OCI-LY1 (cell line): ENCODE measurements at regions not wholly inside any gene's neighbourhood (a gene's known extent, or its start where the extent isn't known, plus 50 kb on each side); places are given as distances from the start of the nearest gene placed in this dataset.

Experiments
- H2AFZ ChIP-seq: fragments of 200-600 bp; sonication (generic), shearing (Covaris generic); 2 replicates; pipeline ENCODE4 v1.6.0; 2014; ENCODE audit warnings: antibody characterized with exemption, mild to moderate bottlenecking, low read length
- H3F3A ChIP-seq: fragments of 200-600 bp; sonication (generic), shearing (Covaris generic); 2 replicates; pipeline ENCODE4 v1.6.0; 2014; ENCODE audit warnings: mild to moderate bottlenecking, antibody characterized with exemption, low read length, moderate library complexity; ENCODE audit not compliant: insufficient read depth
- H3K27ac ChIP-seq: fragments of 200-600 bp; sonication (generic); 2 replicates; pipeline ENCODE4 v1.5.1; 2014; ENCODE audit warnings: low read length, mixed run types, mild to moderate bottlenecking, low read depth; ENCODE audit not compliant: poor library complexity, severe bottlenecking
- H3K27me3 ChIP-seq: fragments of 200-600 bp; sonication (generic); 2 replicates; pipeline ENCODE4 v1.6.0; 2014; ENCODE audit warnings: antibody characterized with exemption, mild to moderate bottlenecking, low read length, moderate library complexity; ENCODE audit not compliant: insufficient read depth
- H3K36me3 ChIP-seq: fragments of 200-600 bp; sonication (generic); 2 replicates; pipeline ENCODE4 v1.6.1; 2014; ENCODE audit warnings: mild to moderate bottlenecking, antibody characterized with exemption, low read length, moderate library complexity, mixed read lengths; ENCODE audit not compliant: insufficient read depth
- H3K4me1 ChIP-seq: fragments of 200-600 bp; sonication (generic); 2 replicates; pipeline ENCODE4 v1.5.1; 2014; ENCODE audit warnings: mild to moderate bottlenecking, low read length, moderate library complexity; ENCODE audit not compliant: insufficient read depth, severe bottlenecking
- H3K4me2 ChIP-seq: fragments of 200-600 bp; sonication (generic), shearing (Covaris generic); 2 replicates; pipeline ENCODE4 v1.6.1; 2014; ENCODE audit warnings: low read length
- H3K4me3 ChIP-seq: fragments of 200-600 bp; sonication (generic); 2 replicates; pipeline ENCODE4 v1.5.1; 2014; ENCODE audit warnings: low read length, low read depth, mild to moderate bottlenecking, mixed read lengths; ENCODE audit not compliant: poor library complexity, severe bottlenecking
- H3K79me2 ChIP-seq: fragments of 200-600 bp; shearing (Covaris generic); 2 replicates; pipeline ENCODE4 v1.6.1; 2016; ENCODE audit warnings: mixed run types, low read length, mixed read lengths; ENCODE audit not compliant: insufficient read depth
- H3K9ac ChIP-seq: fragments of 200-600 bp; sonication (generic), shearing (Covaris generic); 2 replicates; pipeline ENCODE4 v1.6.1; 2014; ENCODE audit warnings: mild to moderate bottlenecking, low read length, mixed read lengths
- H3K9me2 ChIP-seq: fragments of 200-600 bp; sonication (generic), shearing (Covaris generic); 2 replicates; pipeline ENCODE4 v1.6.1; 2014; ENCODE audit warnings: low read depth, mild to moderate bottlenecking, low read length, mixed read lengths
- H3K9me3 ChIP-seq: fragments of 200-600 bp; shearing (Covaris generic); 2 replicates; pipeline ENCODE4 v1.6.1; 2014; ENCODE audit warnings: low read length, mixed read lengths
- H4K20me1 ChIP-seq: fragments of 200-600 bp; sonication (generic), shearing (Covaris generic); 2 replicates; pipeline ENCODE4 v1.6.0; 2016; ENCODE audit warnings: mild to moderate bottlenecking, low read length; ENCODE audit not compliant: insufficient read depth
- EZH2 ChIP-seq: fragments of 200-600 bp; sonication (generic), shearing (Covaris generic); IDR thresholded peaks from 2 replicates; pipeline ENCODE4 v1.8.0; 2017; ENCODE audit warnings: borderline replicate concordance, mixed run types, mild to moderate bottlenecking, antibody characterized with exemption, low read length, moderate library complexity, mixed read lengths
- TF ChIP-seq, protein P1 (sequence below): fragments of 200-600 bp; sonication (generic), shearing (Covaris generic); IDR thresholded peaks from 2 replicates; pipeline ENCODE4 v1.5.1; 2017; ENCODE audit warnings: mild to moderate bottlenecking, antibody characterized with exemption, low read length, moderate library complexity, mixed read lengths

DNA sequence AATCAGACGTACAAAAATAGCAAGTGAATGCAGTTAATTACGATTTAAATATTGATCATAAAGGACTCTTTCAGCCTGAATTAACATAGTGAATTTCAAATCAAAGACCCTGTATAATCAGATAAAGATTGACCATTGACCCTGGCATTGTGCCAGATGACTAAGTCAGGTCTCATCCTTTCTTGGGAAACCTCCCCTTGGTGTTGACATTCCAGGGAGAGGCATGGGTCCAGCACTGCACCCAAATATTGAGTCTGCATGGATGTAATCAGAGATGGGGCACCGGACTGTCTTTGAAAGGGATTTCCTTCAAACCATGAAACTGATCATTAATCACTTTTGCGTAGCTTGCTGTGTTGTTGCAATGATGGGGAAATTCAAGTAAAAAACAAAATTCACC is 1138.2 kb downstream of the BCL11B start:
- H3K9me2 ChIP-seq, result no peaks in the 10 kb centered on the region
- no peaks in the 10 kb centered on the region for H3K9me3 ChIP-seq
- no peak for TF ChIP-seq EZH2
- TF ChIP-seq, protein P1, sequence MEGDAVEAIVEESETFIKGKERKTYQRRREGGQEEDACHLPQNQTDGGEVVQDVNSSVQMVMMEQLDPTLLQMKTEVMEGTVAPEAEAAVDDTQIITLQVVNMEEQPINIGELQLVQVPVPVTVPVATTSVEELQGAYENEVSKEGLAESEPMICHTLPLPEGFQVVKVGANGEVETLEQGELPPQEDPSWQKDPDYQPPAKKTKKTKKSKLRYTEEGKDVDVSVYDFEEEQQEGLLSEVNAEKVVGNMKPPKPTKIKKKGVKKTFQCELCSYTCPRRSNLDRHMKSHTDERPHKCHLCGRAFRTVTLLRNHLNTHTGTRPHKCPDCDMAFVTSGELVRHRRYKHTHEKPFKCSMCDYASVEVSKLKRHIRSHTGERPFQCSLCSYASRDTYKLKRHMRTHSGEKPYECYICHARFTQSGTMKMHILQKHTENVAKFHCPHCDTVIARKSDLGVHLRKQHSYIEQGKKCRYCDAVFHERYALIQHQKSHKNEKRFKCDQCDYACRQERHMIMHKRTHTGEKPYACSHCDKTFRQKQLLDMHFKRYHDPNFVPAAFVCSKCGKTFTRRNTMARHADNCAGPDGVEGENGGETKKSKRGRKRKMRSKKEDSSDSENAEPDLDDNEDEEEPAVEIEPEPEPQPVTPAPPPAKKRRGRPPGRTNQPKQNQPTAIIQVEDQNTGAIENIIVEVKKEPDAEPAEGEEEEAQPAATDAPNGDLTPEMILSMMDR, result no peak
- no peaks in the 10 kb centered on the region for H3F3A ChIP-seq
- no peaks in the 10 kb centered on the region for H3K27me3 ChIP-seq
- H2AFZ ChIP-seq, result no peak overlapping the region
- H3K79me2 ChIP-seq, result no peaks in the 10 kb centered on the region
- no peak overlapping the region for H3K4me2 ChIP-seq
- no peaks in the 10 kb centered on the region for H3K36me3 ChIP-seq
- H3K4me3 ChIP-seq, result no peak overlapping the region
- H3K27ac ChIP-seq, result no peak overlapping the region
- no peaks in the 10 kb centered on the region for H3K4me1 ChIP-seq
- H4K20me1 ChIP-seq, result no peaks in the 10 kb centered on the region
- H3K9ac ChIP-seq, result no peak overlapping the region

DNA sequence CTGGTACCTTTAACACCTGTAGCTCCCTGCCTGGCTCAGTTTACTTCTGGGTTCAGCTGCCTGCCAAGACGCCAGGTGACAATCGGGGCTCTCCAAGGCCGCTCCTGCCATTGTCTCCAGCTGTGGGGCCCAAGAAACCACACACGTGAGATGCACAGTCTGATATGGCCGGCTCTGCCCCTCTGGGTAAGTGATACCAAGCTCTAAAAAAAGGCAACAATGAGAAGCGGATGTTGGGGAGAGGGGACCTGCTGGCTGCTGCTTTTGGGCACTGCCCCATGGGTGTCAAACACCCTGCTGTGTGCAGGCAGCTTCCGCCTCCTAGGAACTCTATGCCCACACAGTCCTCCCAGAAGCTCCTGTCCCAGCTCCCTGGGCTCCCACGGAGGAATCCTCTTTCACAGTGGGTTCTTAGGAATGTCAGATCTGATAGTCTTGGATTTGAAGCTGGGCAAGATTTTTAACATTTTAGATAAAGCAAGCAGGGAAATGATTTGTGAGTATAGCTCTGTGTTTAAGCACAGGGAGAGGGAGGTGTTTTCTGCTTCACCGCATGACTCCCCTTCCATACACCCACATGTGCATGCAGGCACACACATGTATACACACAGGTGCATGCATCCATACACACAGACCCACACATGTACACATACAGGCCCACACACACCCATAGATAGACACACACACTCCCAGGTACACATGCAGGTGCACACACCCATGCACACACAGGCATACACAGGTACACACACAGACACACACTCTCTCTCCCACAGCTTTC is 1135.8 kb downstream of the BCL11B start:
- TF ChIP-seq, protein P1, result no peak
- no peak for TF ChIP-seq EZH2
- no peak overlapping the region for H3K27ac ChIP-seq
- H3K4me3 ChIP-seq, result no peak overlapping the region

DNA sequence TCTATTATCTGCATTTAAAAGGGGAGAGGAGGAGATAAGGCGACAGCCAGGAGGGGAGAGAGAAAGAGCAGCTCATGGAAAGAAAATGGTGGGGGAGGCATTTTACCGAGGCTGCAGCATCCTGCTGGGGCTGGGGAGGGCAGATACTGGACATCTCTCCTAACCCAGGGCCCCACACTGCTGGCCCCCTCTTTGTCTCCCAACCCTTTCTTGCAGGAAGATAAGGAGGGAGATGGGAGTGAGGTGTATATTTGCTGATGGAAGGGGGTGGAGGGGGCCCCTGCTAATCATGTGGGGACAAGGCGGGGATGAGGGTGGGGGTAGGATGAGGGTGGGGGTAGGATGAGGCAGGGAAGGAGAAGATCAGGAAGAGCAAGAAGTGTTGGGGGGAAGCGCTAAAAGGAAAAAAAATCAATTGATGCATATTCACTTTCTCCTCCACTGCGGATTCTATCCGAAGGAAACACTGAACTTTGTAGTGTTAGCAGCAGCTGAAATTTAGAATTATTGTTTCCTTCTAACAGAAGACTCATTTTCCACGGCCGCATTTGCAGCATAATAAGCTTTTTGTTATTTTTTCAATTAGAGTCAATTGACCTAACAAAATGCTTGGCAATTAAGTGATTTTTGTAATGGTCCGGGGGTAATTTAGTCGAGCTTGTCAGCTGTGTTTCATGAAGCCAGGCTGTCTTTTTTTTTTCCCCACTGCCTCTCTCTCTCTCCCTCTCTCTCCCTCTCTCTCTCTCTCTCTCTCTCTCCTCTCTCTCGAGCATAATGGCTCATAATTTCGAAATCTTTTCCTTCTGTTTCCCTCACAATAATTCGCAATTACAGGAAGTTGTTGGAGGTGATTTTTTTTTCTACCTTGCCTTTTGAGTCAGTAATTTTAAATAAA is 1134.6 kb downstream of the BCL11B start:
- Histone ChIP-seq H3F3A (no peaks in the 10 kb centered on the region), H3K27me3 (no peaks in the 10 kb centered on the region), H3K4me3 (no peak overlapping the region), H3K36me3 (no peaks in the 10 kb centered on the region), H3K4me1 (no peaks in the 10 kb centered on the region), H3K9ac (no peak overlapping the region), H3K9me3 (no peaks in the 10 kb centered on the region), H3K79me2 (no peaks in the 10 kb centered on the region), H2AFZ (no peak overlapping the region), H3K9me2 (no peaks in the 10 kb centered on the region), H3K4me2 (no peak overlapping the region), H3K27ac (no peak overlapping the region), H4K20me1 (no peaks in the 10 kb centered on the region)
- TF ChIP-seq, protein P1, result no peak

More for the DNA sequence above, 1135.8 kb downstream of the BCL11B start:
- Histone ChIP-seq H3K4me1 (no peaks in the 10 kb centered on the region), H3K9me3 (no peaks in the 10 kb centered on the region), H3K27me3 (no peaks in the 10 kb centered on the region), H3K4me2 (no peak overlapping the region), H3K79me2 (no peaks in the 10 kb centered on the region), H2AFZ (no peak overlapping the region), H3K36me3 (no peaks in the 10 kb centered on the region), H3F3A (no peaks in the 10 kb centered on the region), H4K20me1 (no peaks in the 10 kb centered on the region), H3K9me2 (no peaks in the 10 kb centered on the region), H3K9ac (no peak overlapping the region)
